ENCODE measurements at regions not wholly inside any gene's neighbourhood (a gene's known extent, or its start where the extent isn't known, plus 50 kb on each side); places are given as distances from the start of the nearest gene placed in this dataset.
"Not testable (repeated sequence)": the region's sequence is repeated elsewhere in the genome, so short reads cannot be mapped to it uniquely, and the experiment has no call there.

DNA sequence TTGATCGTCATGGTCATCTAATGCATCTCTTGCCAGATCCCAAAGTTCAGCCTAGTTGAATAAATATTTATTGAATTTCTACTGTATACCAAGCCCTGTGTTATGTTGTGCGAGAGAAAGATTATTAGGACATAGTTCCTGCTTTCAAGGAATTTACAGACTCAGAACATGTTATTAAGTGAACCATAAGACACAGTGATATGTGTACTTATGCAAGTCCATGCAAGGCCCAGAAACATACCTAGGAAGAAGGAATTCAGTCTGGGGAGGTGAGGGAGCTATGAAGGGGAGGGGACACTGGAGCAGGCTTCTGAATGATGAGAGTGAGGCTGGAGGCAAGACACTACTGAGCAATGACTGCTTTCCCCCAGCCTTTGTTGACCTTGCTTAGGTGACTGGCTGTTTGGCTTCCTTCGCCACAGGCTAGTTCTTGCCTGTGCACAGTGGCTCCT is 81.4 kb downstream of the ACAA2 start:
- Mint-ChIP-seq H3K4me3 (no peak overlapping the region), H3K4me1 (no peaks in the 10 kb centered on the region), H3K36me3 (no peaks in the 10 kb centered on the region), H3K9me3 (no peaks in the 10 kb centered on the region), H3K27ac (no peak overlapping the region)
- ATAC-seq (no peak), DNase-seq (ENCODE audit: low spot score in 2 of 2) (no peak)

DNA sequence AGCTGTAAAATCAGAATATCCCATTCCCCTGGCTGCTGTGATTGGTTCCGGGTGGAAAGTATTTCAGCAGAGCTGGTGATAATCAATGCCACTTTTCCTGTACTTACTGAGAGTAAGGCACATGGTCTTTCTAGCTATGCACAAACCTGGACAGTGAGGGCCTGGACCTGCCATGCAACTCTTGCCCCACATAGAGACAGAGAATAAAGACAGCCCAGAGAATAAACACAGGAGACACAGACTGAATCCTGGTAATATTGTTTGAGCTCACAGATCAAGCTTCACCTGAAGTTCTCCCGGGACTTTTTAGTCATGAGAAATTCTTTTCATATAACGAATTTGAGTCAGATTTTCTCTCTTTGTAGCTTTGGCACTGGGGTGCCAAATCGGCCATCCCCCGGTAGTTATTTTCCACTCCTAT is 81.9 kb downstream of the ACAA2 start:
- Mint-ChIP-seq H3K4me1 (no peaks in the 10 kb centered on the region), H3K27ac (no peak overlapping the region), H3K4me3 (no peak overlapping the region), H3K9me3 (no peaks in the 10 kb centered on the region), H3K36me3 (no peaks in the 10 kb centered on the region)
- ATAC-seq, result no peak
- DNase-seq (ENCODE audit: low spot score in 2 of 2), result no peak

- DNase-seq (ENCODE audit: low spot score in 2 of 2) (no peak), ATAC-seq (no peak)
- Mint-ChIP-seq H3K27ac (no peak overlapping the region), H3K4me1 (no peaks in the 10 kb centered on the region), H3K9me3 (no peaks in the 10 kb centered on the region), H3K36me3 (no peaks in the 10 kb centered on the region), H3K4me3 (no peak overlapping the region)
These were observed 82.4 kb downstream of the ACAA2 start for GRCh38 chr18:49730951-49731391.

DNA sequence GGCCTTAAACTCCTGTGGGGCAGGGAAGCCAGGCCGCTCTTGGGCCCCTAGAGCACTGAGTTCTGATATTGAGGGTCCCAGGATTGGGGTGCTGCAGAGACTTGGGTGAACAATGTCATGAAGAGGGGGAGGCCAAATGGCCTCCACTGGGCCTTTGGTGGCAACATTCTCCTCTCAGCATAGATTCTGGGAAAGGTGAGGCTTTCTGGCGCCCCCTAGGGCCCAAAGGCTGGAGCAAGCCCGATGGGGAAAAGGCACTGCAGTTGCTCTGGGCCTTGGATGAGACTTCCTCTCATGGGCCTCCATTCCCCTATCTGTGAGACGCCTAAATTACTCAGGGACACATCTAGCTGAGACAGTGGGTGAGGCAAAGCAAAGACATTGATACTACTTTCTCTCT is 84.8 kb downstream of the ACAA2 start:
- H3K27ac Mint-ChIP-seq, result no peak overlapping the region
- no peaks in the 10 kb centered on the region for H3K36me3 Mint-ChIP-seq
- no peak overlapping the region for H3K4me3 Mint-ChIP-seq
- peaks cover 7% of the 10 kb centered on the region for H3K4me1 Mint-ChIP-seq
- DNase-seq (ENCODE audit: low spot score in 2 of 2) (peak; percentile 31 to 76), ATAC-seq (peak; percentile 35)
- H3K9me3 Mint-ChIP-seq, result no peaks in the 10 kb centered on the region

DNA sequence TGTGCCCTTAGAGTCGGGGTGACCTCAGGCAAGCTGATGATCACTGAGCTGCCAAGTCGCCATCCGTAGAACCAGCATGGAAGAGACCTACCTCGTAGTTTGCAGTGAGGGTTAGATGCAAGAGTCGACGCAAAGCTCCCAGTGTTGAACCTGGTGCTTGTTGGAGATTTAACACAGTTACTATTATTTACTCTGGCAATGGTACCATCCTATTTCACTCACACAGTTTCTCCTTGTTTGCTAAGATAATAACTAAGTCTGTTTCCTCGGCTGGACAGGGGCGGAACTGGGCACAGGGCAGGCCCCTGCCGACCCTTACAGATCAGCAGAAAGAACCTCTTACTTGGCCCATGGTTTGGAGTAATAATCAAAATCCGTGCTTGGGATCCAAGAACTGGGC is 85.5 kb downstream of the ACAA2 start:
- no peaks in the 10 kb centered on the region for H3K9me3 Mint-ChIP-seq
- no peak overlapping the region for H3K4me3 Mint-ChIP-seq

DNA sequence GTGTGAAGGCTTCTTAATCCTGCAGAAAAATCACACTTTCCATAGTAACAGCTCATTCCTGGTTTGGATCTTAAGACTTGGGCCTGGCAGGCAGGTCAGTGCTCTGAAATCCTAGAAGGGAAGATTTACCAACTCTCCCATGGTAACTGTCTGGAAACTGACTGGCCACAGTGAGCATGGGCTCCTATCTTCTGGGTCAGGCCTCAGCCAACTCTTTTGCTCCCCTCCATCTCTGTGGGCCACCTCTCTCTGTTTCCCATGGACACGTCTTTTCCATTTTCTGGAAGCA is 86.7 kb downstream of the ACAA2 start:
- Mint-ChIP-seq H3K4me1 (peaks cover 11% of the 10 kb centered on the region), H3K4me3 (no peak overlapping the region), H3K9me3 (no peaks in the 10 kb centered on the region), H3K36me3 (no peaks in the 10 kb centered on the region), H3K27ac (no peak overlapping the region)
- ATAC-seq (no peak), DNase-seq (ENCODE audit: low spot score in 2 of 2) (no peak)

More for the DNA sequence above, 85.5 kb downstream of the ACAA2 start:
- peaks cover 11% of the 10 kb centered on the region for H3K4me1 Mint-ChIP-seq
- no peaks in the 10 kb centered on the region for H3K36me3 Mint-ChIP-seq
- ATAC-seq (no peak), DNase-seq (ENCODE audit: low spot score in 2 of 2) (no peak)
- no peak overlapping the region for H3K27ac Mint-ChIP-seq

DNA sequence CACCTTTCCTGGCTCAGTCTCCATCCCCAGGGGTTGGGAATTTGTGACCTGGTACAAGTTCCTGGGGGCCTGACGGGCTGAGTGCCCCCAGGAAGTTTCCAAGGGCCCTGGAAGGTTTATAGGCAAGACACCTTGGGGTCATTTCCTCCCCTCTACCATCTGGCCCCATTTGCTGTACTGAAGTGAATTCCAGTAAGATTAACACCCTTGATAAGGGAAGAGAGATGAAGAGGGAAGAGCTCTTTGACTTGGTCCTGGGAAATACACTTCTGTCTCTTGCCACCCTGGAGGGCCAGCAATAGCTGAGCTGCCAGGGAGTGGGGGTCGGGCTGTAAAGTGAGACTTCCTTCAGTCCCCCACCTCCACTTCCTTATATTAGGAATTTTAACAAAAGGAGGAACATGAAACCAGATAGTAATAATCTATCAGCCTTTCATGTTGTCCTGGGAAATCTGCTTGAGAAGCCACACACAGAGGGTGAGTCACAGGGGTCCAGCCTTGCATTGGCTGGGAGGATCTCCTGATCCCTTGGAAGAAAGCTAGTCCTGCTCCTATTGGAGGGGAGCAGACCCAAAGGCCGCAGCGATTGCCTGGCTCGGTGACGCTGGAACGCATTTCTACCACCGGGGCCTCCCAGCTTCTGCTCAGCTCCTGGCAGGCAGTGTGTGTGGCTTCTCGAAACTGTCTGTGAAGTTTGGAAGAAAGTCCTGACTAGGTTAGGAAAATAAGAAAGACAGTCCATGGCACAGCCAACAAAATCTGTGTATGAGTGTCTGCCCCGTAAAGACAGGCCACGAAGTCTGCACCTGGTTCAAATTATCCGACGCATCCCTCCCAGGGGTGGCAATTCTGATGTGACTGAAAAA is 87.3 kb downstream of the ACAA2 start:
- H3K36me3 Mint-ChIP-seq, result no peaks in the 10 kb centered on the region
- ATAC-seq (no peak), DNase-seq (ENCODE audit: low spot score in 2 of 2) (no peak)
- no peak overlapping the region for H3K4me3 Mint-ChIP-seq
- no peak overlapping the region for H3K27ac Mint-ChIP-seq
- no peaks in the 10 kb centered on the region for H3K9me3 Mint-ChIP-seq
- H3K4me1 Mint-ChIP-seq, result peaks cover 11% of the 10 kb centered on the region

GRCh38 chr18:49723648-49724180 is 89.6 kb downstream of the ACAA2 start:
- Mint-ChIP-seq H3K4me3 (peak overlapping the region; percentile 53), H3K9me3 (no peaks in the 10 kb centered on the region), H3K4me1 (peaks cover 11% of the 10 kb centered on the region), H3K36me3 (no peaks in the 10 kb centered on the region), H3K27ac (peak overlapping the region; percentile 74)
- peak in 1 of 2 donors; percentile 67 for DNase-seq (ENCODE audit: low spot score in 2 of 2)
- ATAC-seq, result peak; percentile 97

DNA sequence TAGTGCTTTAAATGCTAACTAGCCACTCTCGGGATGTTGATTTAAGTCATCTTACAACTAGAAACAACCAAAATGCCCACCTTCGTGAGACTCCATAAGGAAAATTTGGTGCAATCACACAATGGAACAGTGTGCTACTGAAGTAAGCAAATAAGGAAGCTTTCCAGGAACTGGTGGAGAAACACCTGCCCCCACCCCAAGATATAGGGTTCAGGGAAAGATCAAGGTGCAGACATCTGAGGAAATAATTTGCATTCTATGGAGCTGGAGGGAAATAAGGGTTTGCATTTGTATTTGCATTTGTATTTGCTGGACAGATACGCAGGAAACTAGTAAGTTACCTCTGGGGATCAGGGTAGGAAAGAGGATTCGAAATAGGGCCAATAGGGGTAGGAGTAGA is 90.9 kb downstream of the ACAA2 start:
- no peak for DNase-seq (ENCODE audit: low spot score in 2 of 2)
- Mint-ChIP-seq H3K36me3 (no peaks in the 10 kb centered on the region), H3K4me1 (peaks cover 11% of the 10 kb centered on the region), H3K4me3 (no peak overlapping the region), H3K27ac (no peak overlapping the region), H3K9me3 (no peaks in the 10 kb centered on the region)
- no peak for ATAC-seq

DNA sequence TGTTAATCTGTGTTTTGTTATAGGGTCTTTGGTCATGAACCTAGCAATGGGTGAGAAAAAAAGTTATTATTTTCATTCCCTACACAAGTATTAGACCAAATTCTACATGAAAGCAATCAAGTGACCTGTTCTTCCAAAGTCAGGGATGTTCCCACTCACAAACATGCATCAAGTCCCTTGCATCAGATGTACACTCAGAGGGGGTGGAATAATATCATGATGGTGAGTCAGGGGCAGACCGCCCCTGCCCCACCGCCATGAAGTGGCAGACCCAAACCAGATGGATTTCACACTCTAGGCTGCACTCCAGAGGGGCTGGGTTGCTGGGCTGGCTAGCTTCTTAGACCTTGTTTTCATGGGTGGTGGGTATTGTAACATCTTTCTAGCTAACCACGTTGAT is 91.4 kb downstream of the ACAA2 start:
- DNase-seq (ENCODE audit: low spot score in 2 of 2), result no peak
- Mint-ChIP-seq H3K27ac (no peak overlapping the region), H3K4me1 (peaks cover 11% of the 10 kb centered on the region), H3K9me3 (no peaks in the 10 kb centered on the region), H3K36me3 (no peaks in the 10 kb centered on the region), H3K4me3 (no peak overlapping the region)
- no peak for ATAC-seq

- not testable (repeated sequence) for H3K36me3 Mint-ChIP-seq; DNase-seq (ENCODE audit: low spot score in 2 of 2); H3K27ac Mint-ChIP-seq; ATAC-seq; H3K9me3 Mint-ChIP-seq; H3K4me3 Mint-ChIP-seq
- H3K4me1 Mint-ChIP-seq, result peaks cover 11% of the 10 kb centered on the region
These were observed 92.4 kb downstream of the ACAA2 start for GRCh38 chr18:49720944-49721343.

DNA sequence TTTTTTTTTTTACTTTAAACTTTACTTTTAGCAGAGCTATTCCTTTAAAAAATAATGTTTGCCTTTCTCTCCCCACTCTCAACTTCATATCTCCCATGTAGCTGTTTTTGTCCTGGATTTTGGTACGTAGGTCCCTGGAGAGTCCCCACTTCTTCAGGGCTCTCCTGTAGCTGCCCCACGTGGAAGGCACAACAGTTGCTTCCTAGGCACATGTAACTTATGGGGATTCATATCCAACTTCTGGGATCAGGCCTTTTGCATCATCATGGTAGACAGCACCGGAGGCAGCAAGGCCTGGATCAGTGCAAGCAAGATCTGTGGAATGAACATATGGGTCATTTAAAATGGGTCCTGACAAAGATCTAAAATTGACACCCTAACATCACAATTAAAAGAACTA is 95.7 kb downstream of the ACAA2 start:
- DNase-seq (ENCODE audit: low spot score in 2 of 2), result no peak
- H3K27ac Mint-ChIP-seq, result no peak overlapping the region
- no peak overlapping the region for H3K4me3 Mint-ChIP-seq
- H3K9me3 Mint-ChIP-seq, result peaks cover 3% of the 10 kb centered on the region
- no peak for ATAC-seq
- no peaks in the 10 kb centered on the region for H3K36me3 Mint-ChIP-seq
- no peaks in the 10 kb centered on the region for H3K4me1 Mint-ChIP-seq

- Mint-ChIP-seq H3K36me3 (no peaks in the 10 kb centered on the region), H3K9me3 (peaks cover 3% of the 10 kb centered on the region), H3K27ac (no peak overlapping the region), H3K4me1 (no peaks in the 10 kb centered on the region), H3K4me3 (no peak overlapping the region)
- DNase-seq (ENCODE audit: low spot score in 2 of 2) (no peak), ATAC-seq (no peak)
These were observed 97.3 kb downstream of the ACAA2 start for GRCh38 chr18:49716035-49716434.

GRCh38 chr18:49709347-49709690 is 104.0 kb downstream of the ACAA2 start:
- Mint-ChIP-seq H3K4me3 (no peak overlapping the region), H3K4me1 (no peaks in the 10 kb centered on the region), H3K9me3 (peaks cover 3% of the 10 kb centered on the region), H3K27ac (no peak overlapping the region), H3K36me3 (no peaks in the 10 kb centered on the region)
- DNase-seq (ENCODE audit: low spot score in 2 of 2) (no peak), ATAC-seq (no peak)

DNA sequence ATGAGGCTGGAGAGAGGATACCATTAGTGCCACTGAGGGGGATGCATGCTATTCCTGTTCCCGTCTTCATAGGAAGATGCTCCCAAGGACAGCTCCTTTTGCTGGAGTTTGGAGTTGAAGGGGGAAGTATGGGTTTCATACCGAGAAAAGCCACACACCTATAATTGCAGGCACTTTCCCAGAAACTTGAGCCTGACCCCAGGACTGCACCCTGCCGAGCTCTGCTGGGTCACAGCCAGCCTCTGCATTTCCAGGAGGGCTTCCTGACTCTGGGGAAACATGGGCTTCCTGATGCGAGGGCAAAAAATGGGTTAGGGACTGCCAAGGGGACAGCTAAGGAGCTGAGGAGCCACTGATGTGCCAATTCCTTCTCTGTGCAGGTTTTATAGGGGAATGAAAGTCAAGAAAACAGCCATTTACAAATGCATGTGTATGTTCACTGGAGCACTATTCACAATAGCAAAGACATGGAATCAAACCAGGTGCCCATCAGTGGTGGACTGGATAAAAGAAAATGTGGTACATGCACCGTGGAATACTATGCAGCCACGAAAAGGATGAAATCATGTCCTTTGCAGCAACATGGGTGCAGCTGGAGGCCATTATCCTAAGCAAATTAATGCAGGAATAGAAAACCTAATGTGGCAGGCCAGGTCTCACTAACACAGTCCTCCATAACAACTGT is 104.5 kb downstream of the ACAA2 start:
- peaks cover 3% of the 10 kb centered on the region for H3K9me3 Mint-ChIP-seq
- no peaks in the 10 kb centered on the region for H3K4me1 Mint-ChIP-seq
- no peak overlapping the region for H3K4me3 Mint-ChIP-seq
- ATAC-seq (no peak), DNase-seq (ENCODE audit: low spot score in 2 of 2) (no peak)
- H3K36me3 Mint-ChIP-seq, result no peaks in the 10 kb centered on the region
- H3K27ac Mint-ChIP-seq, result no peak overlapping the region

GRCh38 chr18:49707599-49707998 is 105.7 kb downstream of the ACAA2 start:
- H3K4me3 Mint-ChIP-seq, result no peak overlapping the region
- DNase-seq (ENCODE audit: low spot score in 2 of 2), result no peak
- no peaks in the 10 kb centered on the region for H3K4me1 Mint-ChIP-seq
- H3K9me3 Mint-ChIP-seq, result no peaks in the 10 kb centered on the region
- ATAC-seq, result no peak
- no peaks in the 10 kb centered on the region for H3K36me3 Mint-ChIP-seq
- no peak overlapping the region for H3K27ac Mint-ChIP-seq

Measured in stimulated activated effector memory CD8-positive, alpha-beta T cell treated with anti-CD3 and anti-CD28 coated beads, Interleukin-12 subunit alpha, Interleukin-12 subunit beta, amount 100 ng/mL, for 72 hours (primary cell).